Stomach (tissue), 8 donors: ENCODE measurements at regions not wholly inside any gene's neighbourhood (a gene's known extent, or its start where the extent isn't known, plus 50 kb on each side); places are given as distances from the start of the nearest gene placed in this dataset.
A peak's percentile ranks its signal among the peaks of the same experiment; 100 is the strongest.

Source experiments
- DNase-seq, 2 donors: peaks; one replicate each; pipeline versions ENCODE4 v3.0.0 to v3.0.0-alpha.2; 2013 to 2019
- H3K27ac ChIP-seq, 5 donors: fragments of 200-600 bp in 4 of 5; sonication (generic) in 4 of 5; one replicate each; pipeline ENCODE4 v1.5.1; 2013 to 2019; ENCODE audit warnings: mild to moderate bottlenecking in 1 of 5, moderate library complexity in 1 of 5
- H3K27me3 ChIP-seq, 3 donors: fragments of 200-600 bp; sonication (generic); one replicate each; pipeline ENCODE4 v1.5.1; 2017 to 2019; ENCODE audit warnings: mixed run types in 1 of 3
- H3K36me3 ChIP-seq, 4 donors: fragments of 200-600 bp; sonication (generic); 1 replicate in 3 of 4; 2 replicates in 1 of 4; pipeline ENCODE4 v1.5.1; 2016 to 2019
- H3K4me1 ChIP-seq, 4 donors: fragments of 200-600 bp; sonication (generic); one replicate each; pipeline ENCODE4 v1.5.1; 2016 to 2019
- H3K4me3 ChIP-seq, 4 donors: fragments of 200-600 bp; sonication (generic) in 3 of 4; one replicate each; pipeline ENCODE4 v1.5.1; 2016 to 2019; ENCODE audit warnings: mild to moderate bottlenecking in 1 of 4
- H3K9me3 ChIP-seq, 4 donors: fragments of 200-600 bp; sonication (generic); one replicate each; pipeline ENCODE4 v1.5.1; 2016 to 2019
- EP300 ChIP-seq: sonication (generic); formaldehyde crosslinking; IDR thresholded peaks from one replicate; pipeline ENCODE4 v1.6.1; 2017; ENCODE audit warnings: antibody characterized with exemption
- POLR2A ChIP-seq, 4 donors: fragments of 450-650 bp; IDR thresholded peaks; one replicate each; pipeline ENCODE4 v1.6.1; 2016; ENCODE audit warnings: antibody characterized with exemption in 4 of 4, control low read depth in 2 of 4, mild to moderate bottlenecking in 1 of 4, moderate library complexity in 1 of 4
- POLR2AphosphoS5 ChIP-seq, 3 donors: sonication (generic); formaldehyde crosslinking; IDR thresholded peaks; one replicate each; pipeline ENCODE4 v1.6.1; 2016; ENCODE audit warnings: antibody characterized with exemption in 3 of 3
- WGBS, 5 donors: extraction: QIAGEN DNeasy Blood & Tissue Kit in 3 of 5; methylation state at CpG; one replicate each; pipeline versions ENCODE4 v1.1.5 to v1.1.7; 2013 to 2018; 5-methylcytosine and 5-hydroxymethylcytosine counted together
- intact Hi-C: fragments of 100-400 bp; cut with DNase I; formaldehyde crosslinking; loops from one replicate; pipeline ENCODE4 v1.15.1; 2023; ENCODE audit warnings: low total_unique reads
- TF ChIP-seq, protein P1 (sequence below), 7 experiments: fragments of 450-650 bp in 4 of 7; fragments of 200-600 bp in 3 of 7; sonication (generic) in 3 of 7; IDR thresholded peaks; one replicate each; pipeline ENCODE4 v1.5.1; 2016 to 2019; ENCODE audit warnings: antibody characterized with exemption in 7 of 7, control low read depth in 2 of 7, mild to moderate bottlenecking in 1 of 7
- donor health status: healthy with polysubstance abuse.
- donor health status: Bipolar disorder and iron deficiency.
- donor health status: healthy.

DNA sequence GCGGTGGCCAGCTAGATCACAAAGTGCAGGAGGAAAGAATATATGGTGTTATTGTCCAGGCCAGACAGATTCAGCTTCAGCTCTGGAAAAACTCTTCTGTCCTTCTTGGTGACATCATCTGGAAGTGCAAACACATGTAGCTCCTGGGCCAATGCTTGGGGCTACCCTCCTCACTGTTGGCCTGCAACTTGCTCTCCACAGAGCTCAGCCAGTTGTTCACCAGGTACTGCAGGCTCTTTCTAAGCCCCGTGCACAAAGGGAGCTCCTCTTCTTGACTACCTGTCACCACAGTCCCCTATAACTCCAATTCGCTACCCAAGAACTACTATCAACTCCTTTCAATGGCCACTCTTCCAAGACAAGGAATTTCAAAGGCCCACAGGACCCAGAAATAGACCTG lies 1175.9 kb upstream of the CDH9 start:
- Histone ChIP-seq H3K27ac (no peak overlapping the region), H3K27me3 (no peaks in the 10 kb centered on the region), H3K36me3 (no peaks in the 10 kb centered on the region), H3K4me3 (no peak overlapping the region), H3K4me1 (no peaks in the 10 kb centered on the region), H3K9me3 (peaks cover 0 to 27% (median 7%) of the 10 kb centered on the region in 4 donors)
- DNase-seq: no peak
- intact Hi-C loops: no loop called here
- TF ChIP-seq EP300 (no peak), POLR2AphosphoS5 (IDR thresholded peaks at IDR 0.05) (no peak), POLR2A (IDR thresholded peaks at IDR 0.05) (no peak)
- TF ChIP-seq, protein P1, sequence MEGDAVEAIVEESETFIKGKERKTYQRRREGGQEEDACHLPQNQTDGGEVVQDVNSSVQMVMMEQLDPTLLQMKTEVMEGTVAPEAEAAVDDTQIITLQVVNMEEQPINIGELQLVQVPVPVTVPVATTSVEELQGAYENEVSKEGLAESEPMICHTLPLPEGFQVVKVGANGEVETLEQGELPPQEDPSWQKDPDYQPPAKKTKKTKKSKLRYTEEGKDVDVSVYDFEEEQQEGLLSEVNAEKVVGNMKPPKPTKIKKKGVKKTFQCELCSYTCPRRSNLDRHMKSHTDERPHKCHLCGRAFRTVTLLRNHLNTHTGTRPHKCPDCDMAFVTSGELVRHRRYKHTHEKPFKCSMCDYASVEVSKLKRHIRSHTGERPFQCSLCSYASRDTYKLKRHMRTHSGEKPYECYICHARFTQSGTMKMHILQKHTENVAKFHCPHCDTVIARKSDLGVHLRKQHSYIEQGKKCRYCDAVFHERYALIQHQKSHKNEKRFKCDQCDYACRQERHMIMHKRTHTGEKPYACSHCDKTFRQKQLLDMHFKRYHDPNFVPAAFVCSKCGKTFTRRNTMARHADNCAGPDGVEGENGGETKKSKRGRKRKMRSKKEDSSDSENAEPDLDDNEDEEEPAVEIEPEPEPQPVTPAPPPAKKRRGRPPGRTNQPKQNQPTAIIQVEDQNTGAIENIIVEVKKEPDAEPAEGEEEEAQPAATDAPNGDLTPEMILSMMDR (IDR thresholded peaks at IDR 0.05): no peak
- 64 to 81% (median 75%) methylated on average over 3 of the region's 3 CpGs for WGBS, 5 donors

DNA sequence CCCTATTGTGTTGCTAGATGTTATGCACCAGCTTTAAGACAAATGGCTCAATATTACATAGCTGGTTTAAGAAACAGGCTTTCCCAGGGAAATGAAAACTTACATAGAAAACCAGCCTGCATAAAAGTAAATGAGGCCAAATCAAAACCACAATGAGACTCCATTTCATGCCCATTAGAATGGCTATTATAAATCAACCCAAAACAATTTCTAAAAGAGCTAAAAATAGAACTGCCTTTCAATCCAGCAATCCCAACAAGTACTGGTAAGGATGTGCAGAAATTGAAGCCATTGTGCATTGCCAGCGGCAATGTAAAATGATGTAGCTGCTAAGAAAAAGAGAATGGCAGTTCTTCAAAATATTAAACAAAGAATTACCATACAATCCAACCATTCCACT lies 1170.0 kb upstream of the CDH9 start:
- DNase-seq: no peak
- Histone ChIP-seq H3K4me3 (no peak overlapping the region), H3K4me1 (no peaks in the 10 kb centered on the region), H3K36me3 (no peaks in the 10 kb centered on the region), H3K27ac (no peak overlapping the region), H3K27me3 (no peaks in the 10 kb centered on the region), H3K9me3 (peaks cover 0 to 16% (median 6%) of the 10 kb centered on the region in 4 donors)
- 82 to 95% (median 91%) methylated on average over 1 of the region's 1 CpG for WGBS, 5 donors
- TF ChIP-seq POLR2AphosphoS5 (IDR thresholded peaks at IDR 0.05) (no peak), EP300 (no peak), POLR2A (IDR thresholded peaks at IDR 0.05) (no peak)
- TF ChIP-seq, protein P1 (IDR thresholded peaks at IDR 0.05): no peak
- intact Hi-C loops: no loop called here

DNA sequence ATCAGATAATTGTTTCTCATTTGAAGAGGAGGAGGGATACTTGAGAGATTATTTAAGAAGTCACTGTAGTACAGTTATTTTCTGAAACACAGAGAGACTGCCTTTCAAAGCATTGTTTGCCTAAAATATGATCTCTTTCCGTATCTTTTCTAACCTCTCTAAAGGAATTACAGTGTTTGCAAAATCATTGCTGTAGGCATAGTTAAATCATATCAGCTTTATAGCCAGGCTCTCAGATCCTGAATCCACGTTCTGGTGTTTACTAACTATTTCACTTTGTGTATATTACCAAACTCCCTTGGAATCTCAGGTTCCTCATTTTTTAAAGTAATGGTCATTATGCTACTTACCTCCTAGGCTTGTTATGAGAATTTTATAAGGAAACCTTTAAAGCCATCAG lies 1151.6 kb upstream of the CDH9 start:
- no peak overlapping the region for H3K27ac ChIP-seq
- no peaks in the 10 kb centered on the region for H3K4me1 ChIP-seq
- no peaks in the 10 kb centered on the region for H3K36me3 ChIP-seq
- H3K27me3 ChIP-seq: no peaks in the 10 kb centered on the region
- DNase-seq: no peak
- H3K4me3 ChIP-seq: no peak overlapping the region
- TF ChIP-seq POLR2AphosphoS5 (IDR thresholded peaks at IDR 0.05) (no peak), EP300 (no peak), POLR2A (IDR thresholded peaks at IDR 0.05) (no peak)
- TF ChIP-seq, protein P1 (IDR thresholded peaks at IDR 0.05): no peak
- H3K9me3 ChIP-seq: peaks cover 0 to 10% (median 0%) of the 10 kb centered on the region in 4 donors
- 17 to 38% (median 24%) methylated on average over 2 of the region's 2 CpGs for WGBS, 5 donors
- intact Hi-C loops: no loop called here

DNA sequence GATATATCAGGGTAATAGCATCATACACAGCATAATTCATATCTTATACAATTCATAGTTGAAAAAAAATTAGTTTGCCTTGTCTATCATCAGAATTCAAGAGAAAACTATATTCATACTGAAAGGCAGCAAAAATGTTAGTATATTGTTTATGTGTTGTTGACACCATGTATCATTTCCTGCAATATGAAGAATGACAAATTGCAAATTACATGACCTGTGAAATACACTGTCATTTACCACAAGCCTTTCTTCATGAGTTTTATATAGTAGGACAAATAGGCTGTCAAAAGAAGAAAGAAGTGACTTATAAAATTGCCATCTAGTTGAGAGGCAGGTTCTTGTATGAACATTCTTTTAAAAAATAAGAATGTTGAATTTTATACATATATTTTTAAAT lies 1136.3 kb upstream of the CDH9 start:
- TF ChIP-seq POLR2A (IDR thresholded peaks at IDR 0.05): no peak
- Histone ChIP-seq H3K27ac (no peak overlapping the region), H3K4me1 (no peaks in the 10 kb centered on the region), H3K27me3 (no peaks in the 10 kb centered on the region), H3K36me3 (no peaks in the 10 kb centered on the region), H3K4me3 (no peak overlapping the region), H3K9me3 (peaks cover 0 to 9% (median 0%) of the 10 kb centered on the region in 4 donors)
- no peak for DNase-seq
- intact Hi-C loops: no loop called here

DNA sequence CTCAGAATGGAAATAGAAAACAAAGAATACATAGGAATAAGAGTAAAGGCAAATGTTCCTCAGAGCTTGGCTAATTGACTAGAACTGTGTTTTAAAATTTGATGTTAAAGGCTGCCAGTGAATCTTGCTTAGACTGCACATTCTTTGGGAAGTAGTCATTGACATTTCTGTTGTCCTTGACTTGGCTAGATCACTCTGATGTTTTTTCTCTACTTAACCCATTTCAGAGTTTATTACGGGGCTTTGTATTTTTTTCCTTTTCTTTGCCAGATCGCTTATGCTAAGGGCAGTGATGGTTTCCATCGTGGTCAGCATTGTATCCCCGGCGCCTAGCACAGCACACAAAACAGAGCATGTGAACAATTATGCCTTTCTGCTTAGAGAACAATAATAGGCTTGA lies 1126.7 kb upstream of the CDH9 start:
- peak in 1 of 2 donors; percentile 30 for DNase-seq
- H3K27ac ChIP-seq: no peak overlapping the region
- H3K36me3 ChIP-seq: no peaks in the 10 kb centered on the region
- peaks cover 0 to 6% (median 0%) of the 10 kb centered on the region in 4 donors for H3K9me3 ChIP-seq
- TF ChIP-seq POLR2A (IDR thresholded peaks at IDR 0.05): no peak
- TF ChIP-seq POLR2AphosphoS5 (IDR thresholded peaks at IDR 0.05): no peak
- TF ChIP-seq, protein P1 (IDR thresholded peaks at IDR 0.05): no peak
- TF ChIP-seq EP300: no peak
- H3K27me3 ChIP-seq: no peaks in the 10 kb centered on the region
- 63 to 83% (median 79%) methylated on average over 5 of the region's 5 CpGs for WGBS, 5 donors
- no peak overlapping the region for H3K4me3 ChIP-seq
- intact Hi-C loops: no loop called here
- no peaks in the 10 kb centered on the region for H3K4me1 ChIP-seq
